Type B pancreatic cell (in vitro differentiated cells): ENCODE measurements at regions not wholly inside any gene's neighbourhood (a gene's known extent, or its start where the extent isn't known, plus 50 kb on each side); places are given as distances from the start of the nearest gene placed in this dataset.

Experiments
- DNase-seq: peaks from one replicate; pipeline ENCODE4 v3.0.0; 2021; ENCODE audit warnings: mixed read lengths; ENCODE audit not compliant: unreplicated experiment; ENCODE audit errors: extremely low spot score
- H3K27ac Mint-ChIP-seq: 2 replicates; pipeline ENCODE4 v1.8.0; 2021; ENCODE audit warnings: mild to moderate bottlenecking, mixed read lengths
- H3K27me3 Mint-ChIP-seq: 2 replicates; pipeline ENCODE4 v1.8.0; 2021; ENCODE audit warnings: mixed read lengths
- H3K36me3 Mint-ChIP-seq: 2 replicates; pipeline ENCODE4 v1.8.0; 2021; ENCODE audit warnings: mixed read lengths
- H3K4me1 Mint-ChIP-seq: one replicate; pipeline ENCODE4 v1.8.0; 2021; ENCODE audit warnings: mixed read lengths; ENCODE audit not compliant: unreplicated experiment
- H3K4me3 Mint-ChIP-seq: 2 replicates; pipeline ENCODE4 v1.8.0; 2021; ENCODE audit warnings: mild to moderate bottlenecking, mixed read lengths
- H3K9me3 Mint-ChIP-seq: 2 replicates; pipeline ENCODE4 v1.8.0; 2021; ENCODE audit warnings: mixed read lengths
- CTCF ChIP-seq: fragments of 200-600 bp; sonication (generic); conservative IDR thresholded peaks from 2 replicates; pipeline ENCODE4 v1.5.0; 2021; ENCODE audit warnings: antibody characterized with exemption, mild to moderate bottlenecking

GRCh38 chrX:148185631-148186030, 204.5 kb downstream of the FMR1NB start:
- no peak overlapping the region for H3K27ac Mint-ChIP-seq
- H3K4me3 Mint-ChIP-seq, result no peak overlapping the region
- H3K27me3 Mint-ChIP-seq, result no peaks in the 10 kb centered on the region
- H3K9me3 Mint-ChIP-seq, result no peaks in the 10 kb centered on the region
- no peaks in the 10 kb centered on the region for H3K36me3 Mint-ChIP-seq
- no peak for TF ChIP-seq CTCF
- no peaks in the 10 kb centered on the region for H3K4me1 Mint-ChIP-seq
- DNase-seq, result no peak

GRCh38 chrX:148192547-148192946, 211.4 kb downstream of the FMR1NB start:
- no peaks in the 10 kb centered on the region for H3K27me3 Mint-ChIP-seq
- no peaks in the 10 kb centered on the region for H3K36me3 Mint-ChIP-seq
- H3K27ac Mint-ChIP-seq, result no peak overlapping the region
- DNase-seq, result no peak
- no peaks in the 10 kb centered on the region for H3K9me3 Mint-ChIP-seq
- no peak overlapping the region for H3K4me3 Mint-ChIP-seq
- H3K4me1 Mint-ChIP-seq, result no peaks in the 10 kb centered on the region
- no peak for TF ChIP-seq CTCF

GRCh38 chrX:148193759-148194158, 212.6 kb downstream of the FMR1NB start:
- H3K36me3 Mint-ChIP-seq, result no peaks in the 10 kb centered on the region
- no peak overlapping the region for H3K4me3 Mint-ChIP-seq
- H3K9me3 Mint-ChIP-seq, result no peaks in the 10 kb centered on the region
- peak; percentile 44 for TF ChIP-seq CTCF
- H3K4me1 Mint-ChIP-seq, result no peaks in the 10 kb centered on the region
- H3K27ac Mint-ChIP-seq, result no peak overlapping the region
- DNase-seq, result no peak
- no peaks in the 10 kb centered on the region for H3K27me3 Mint-ChIP-seq

- Mint-ChIP-seq H3K9me3 (peaks cover 5% of the 10 kb centered on the region), H3K27me3 (no peaks in the 10 kb centered on the region), H3K4me1 (no peaks in the 10 kb centered on the region), H3K4me3 (no peak overlapping the region), H3K36me3 (no peaks in the 10 kb centered on the region), H3K27ac (no peak overlapping the region)
- TF ChIP-seq CTCF, result no peak
- no peak for DNase-seq
Measured at GRCh38 chrX:148203531-148203930, 222.4 kb downstream of the FMR1NB start.

- no peak for DNase-seq
- Mint-ChIP-seq H3K27me3 (no peaks in the 10 kb centered on the region), H3K4me3 (no peak overlapping the region), H3K9me3 (peaks cover 5% of the 10 kb centered on the region), H3K36me3 (no peaks in the 10 kb centered on the region), H3K27ac (no peak overlapping the region), H3K4me1 (no peaks in the 10 kb centered on the region)
- TF ChIP-seq CTCF, result no peak
Measured at GRCh38 chrX:148204195-148204594, 223.1 kb downstream of the FMR1NB start.

GRCh38 chrX:148214786-148215185, 233.6 kb downstream of the FMR1NB start:
- Mint-ChIP-seq H3K9me3 (no peaks in the 10 kb centered on the region), H3K27ac (no peak overlapping the region), H3K4me1 (no peaks in the 10 kb centered on the region), H3K4me3 (no peak overlapping the region), H3K27me3 (no peaks in the 10 kb centered on the region), H3K36me3 (no peaks in the 10 kb centered on the region)
- no peak for DNase-seq
- TF ChIP-seq CTCF, result no peak
